Amniotic epithelial cell (primary cell): ENCODE measurements at regions not wholly inside any gene's neighbourhood (a gene's known extent, or its start where the extent isn't known, plus 50 kb on each side); places are given as distances from the start of the nearest gene placed in this dataset.

Source experiments
- DNase-seq: peaks from one replicate; pipeline ENCODE4 v3.0.0-alpha.2; 2010; ENCODE audit warnings: low read depth

GRCh38 chr15:69793431-69793780, 304.3 kb downstream of the TLE3 start:
- no peak for DNase-seq

- no peak for DNase-seq
Observed at GRCh38 chr15:69793781-69794451, 303.8 kb downstream of the TLE3 start.

GRCh38 chr15:69794645-69795469, 302.9 kb downstream of the TLE3 start:
- no peak for DNase-seq

DNA sequence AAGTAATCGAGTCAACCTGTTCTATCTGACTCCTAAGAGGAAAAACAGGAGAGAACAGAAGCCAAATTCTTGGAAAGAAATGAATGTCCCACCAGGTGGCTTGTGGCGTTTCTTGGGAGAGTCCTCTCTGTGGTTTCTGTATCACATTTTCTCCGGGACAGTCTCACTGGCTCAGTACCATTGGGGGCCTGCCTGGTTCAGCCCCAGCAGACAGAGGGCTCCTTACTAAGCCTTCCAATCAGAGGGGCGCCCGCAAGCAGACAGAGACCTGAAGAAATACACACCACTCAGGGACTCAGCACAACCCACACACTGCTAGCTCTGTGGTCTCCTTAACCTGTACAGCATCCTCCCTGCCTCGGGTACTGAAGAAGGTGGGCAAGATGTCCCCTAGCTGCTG, 302.1 kb downstream of the TLE3 start:
- no peak for DNase-seq

DNA sequence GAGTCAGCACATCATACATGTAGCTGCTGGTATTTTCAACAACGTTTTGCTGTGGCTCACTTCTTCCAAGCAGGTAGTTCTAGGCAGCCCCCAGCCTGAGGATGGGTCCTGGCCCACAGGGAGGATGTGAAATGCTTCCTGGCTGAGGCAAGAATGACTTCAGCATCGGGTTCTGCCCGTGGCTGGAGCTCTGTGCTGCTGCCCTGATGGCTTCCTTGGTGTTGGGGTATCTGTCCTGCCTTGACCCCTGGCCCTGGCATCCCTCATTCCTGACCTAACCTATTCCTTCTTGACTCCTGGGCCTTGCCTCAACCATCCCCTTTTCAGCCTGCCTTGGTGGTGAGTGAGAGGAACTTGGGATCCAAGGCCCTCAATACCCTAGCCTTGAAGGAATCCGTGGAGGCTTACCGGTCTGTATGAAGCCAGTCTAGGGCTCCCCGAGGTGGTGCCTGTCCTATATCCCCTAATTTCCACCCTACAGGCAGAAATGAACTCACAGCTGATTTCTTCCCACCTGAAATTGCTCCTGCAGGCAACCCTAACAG, 300.6 kb downstream of the TLE3 start:
- DNase-seq = no peak

- no peak for DNase-seq
Observed at GRCh38 chr15:69797615-69798014, 300.1 kb downstream of the TLE3 start.

DNA sequence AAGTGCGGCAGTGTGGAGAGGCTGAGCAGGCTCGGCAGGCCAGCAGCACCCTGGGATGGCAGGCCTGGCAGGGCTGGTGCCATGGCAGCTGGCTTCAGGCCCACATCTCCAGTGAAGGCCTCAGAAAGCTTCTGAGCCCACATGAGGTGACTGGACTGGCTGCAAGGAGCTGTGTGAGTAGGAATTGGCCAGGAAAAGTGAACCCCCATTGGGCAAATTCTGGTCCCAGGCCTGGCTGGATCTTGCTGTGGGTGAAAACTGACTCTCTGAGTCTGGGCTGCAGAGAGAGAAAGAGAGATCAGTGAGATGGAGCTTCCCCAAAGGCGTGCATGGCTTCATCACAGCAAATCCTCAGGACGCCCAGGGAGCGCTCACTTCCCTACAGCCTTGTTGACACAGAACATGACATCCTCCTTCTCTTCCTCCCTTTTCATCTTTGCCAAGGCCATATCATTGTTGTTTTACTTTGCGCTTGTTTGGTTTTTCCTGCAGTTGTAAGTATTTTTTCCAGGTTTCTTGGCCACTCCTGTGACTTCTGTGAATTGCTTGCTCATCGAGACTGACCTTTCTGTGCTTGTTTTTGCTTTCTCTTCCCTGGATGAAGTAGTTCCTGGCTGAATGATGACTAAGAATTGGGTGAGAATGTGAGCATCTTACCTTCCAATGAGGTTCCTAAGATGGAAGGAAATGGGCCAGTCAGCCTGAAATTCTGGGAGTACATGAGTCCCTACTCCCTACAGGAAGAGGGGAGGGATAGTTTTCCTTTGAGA, 299.1 kb downstream of the TLE3 start:
- peak; percentile 22 for DNase-seq

- DNase-seq = no peak
Observed at GRCh38 chr15:69801144-69801543, 296.6 kb downstream of the TLE3 start.

- DNase-seq = no peak
Observed at GRCh38 chr15:69802432-69802831, 295.3 kb downstream of the TLE3 start.

DNA sequence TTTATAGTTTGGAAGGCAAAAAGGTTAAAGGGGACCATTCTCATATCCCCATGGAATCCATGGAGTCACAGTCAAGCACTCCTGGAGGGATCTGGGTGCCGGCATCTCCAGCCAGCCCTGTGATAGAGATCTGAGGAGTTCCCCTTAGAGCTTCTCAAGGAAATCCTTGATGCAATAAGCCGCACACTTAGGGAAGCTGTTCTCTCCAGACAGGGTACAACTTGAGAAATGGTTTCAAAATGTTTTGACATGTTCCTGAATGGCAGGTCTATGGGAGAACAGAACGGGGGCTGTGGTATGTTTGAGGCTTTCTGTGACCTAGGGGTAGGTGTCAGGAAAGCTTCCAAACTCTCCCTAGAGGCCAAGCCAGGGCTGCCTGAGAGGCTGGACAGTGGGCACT, 292.9 kb downstream of the TLE3 start:
- DNase-seq = no peak

GRCh38 chr15:69805248-69805953, 292.3 kb downstream of the TLE3 start:
- no peak for DNase-seq

GRCh38 chr15:69806287-69806915, 291.3 kb downstream of the TLE3 start:
- DNase-seq = no peak

- peak; percentile 50 for DNase-seq
Observed at GRCh38 chr15:69807721-69808120, 290.0 kb downstream of the TLE3 start.

- DNase-seq = peak; percentile 92
Observed at GRCh38 chr15:69808756-69809155, 289.0 kb downstream of the TLE3 start.

- DNase-seq = no peak
Observed at GRCh38 chr15:69809421-69809820, 288.3 kb downstream of the TLE3 start.

GRCh38 chr15:69810431-69811354, 287.0 kb downstream of the TLE3 start:
- no peak for DNase-seq

- DNase-seq = no peak
Observed at GRCh38 chr15:69812861-69813261, 284.9 kb downstream of the TLE3 start.

GRCh38 chr15:69813881-69814280, 283.8 kb downstream of the TLE3 start:
- DNase-seq = peak; percentile 17

DNA sequence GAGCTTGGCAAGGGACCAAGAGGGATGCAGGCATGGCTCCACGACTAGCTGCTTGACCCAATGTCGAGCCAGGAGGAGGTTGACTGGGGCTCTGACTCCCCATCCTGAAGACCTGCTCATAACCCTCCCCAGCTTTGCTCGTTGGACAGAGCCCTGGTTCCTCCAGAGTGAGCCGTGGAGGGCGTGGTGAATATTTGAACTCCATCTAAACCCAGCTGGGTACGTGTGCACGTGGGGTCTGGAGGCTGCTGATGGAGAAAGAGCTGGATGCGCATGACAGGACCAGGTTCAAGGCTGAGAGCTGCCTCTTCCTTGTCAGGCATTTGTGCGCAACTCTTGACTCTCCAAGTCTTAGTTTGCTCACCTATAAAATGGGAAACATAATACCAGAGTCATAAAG, 282.8 kb downstream of the TLE3 start:
- DNase-seq = no peak

DNA sequence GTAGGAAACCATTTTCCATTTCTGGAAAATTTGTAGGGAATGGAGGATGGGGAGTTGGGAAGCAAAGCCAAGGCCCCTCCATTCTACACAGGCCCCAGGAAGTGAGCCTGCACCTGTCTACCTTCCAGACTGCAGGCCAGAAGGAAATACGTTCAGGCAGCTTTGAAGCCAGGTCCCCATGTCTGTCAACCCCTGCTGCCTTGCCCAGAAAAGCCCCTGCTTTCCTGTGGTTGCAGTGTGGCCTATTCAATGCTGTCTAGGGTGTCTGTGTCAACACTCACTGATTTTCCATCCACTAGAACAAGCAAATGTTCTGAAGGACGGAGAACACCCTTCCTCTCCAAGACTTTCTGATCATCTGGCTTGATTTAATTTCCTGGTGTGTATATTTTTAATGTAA, 281.9 kb downstream of the TLE3 start:
- DNase-seq = no peak
